Astrocyte (in vitro differentiated cells and primary cell): ENCODE measurements at regions not wholly inside any gene's neighbourhood (a gene's known extent, or its start where the extent isn't known, plus 50 kb on each side); places are given as distances from the start of the nearest gene placed in this dataset.

Experiments used
- DNase-seq: peaks from one replicate; pipeline ENCODE4 v3.0.0-alpha.2; 2010; ENCODE audit warnings: low read depth
- FAIRE-seq: peaks from 2 replicates; lab custom pipeline; 2011; peaks lifted over from hg19 to GRCh38; lab: Jason Lieb, UNC
- H2AFZ ChIP-seq: 2 replicates; pipeline ENCODE4 v1.6.0; 2012; ENCODE audit warnings: low read depth, low read length, inconsistent platforms
- H3K27ac ChIP-seq: 2 replicates; pipeline ENCODE4 v1.5.1; 2011; ENCODE audit warnings: low read depth, low read length, inconsistent platforms
- H3K27me3 ChIP-seq: 2 replicates; pipeline ENCODE4 v1.6.0; 2011; ENCODE audit warnings: low read length, inconsistent platforms; ENCODE audit not compliant: insufficient read depth
- H3K36me3 ChIP-seq: 2 replicates; pipeline ENCODE4 v1.5.1; 2011; ENCODE audit warnings: low read length, inconsistent platforms; ENCODE audit not compliant: insufficient read depth
- H3K4me1 ChIP-seq: 2 replicates; pipeline ENCODE4 v1.5.1; 2011; ENCODE audit warnings: low read length, inconsistent platforms; ENCODE audit not compliant: insufficient read depth
- H3K4me2 ChIP-seq: 2 replicates; pipeline ENCODE4 v1.6.0; 2012; ENCODE audit warnings: low read length, inconsistent platforms
- H3K4me3 ChIP-seq: 2 replicates; pipeline ENCODE4 v1.5.1; 2011; ENCODE audit warnings: low read depth, mild to moderate bottlenecking, low read length, inconsistent platforms; ENCODE audit not compliant: insufficient read depth
- H3K79me2 ChIP-seq: 2 replicates; pipeline ENCODE4 v1.6.0; 2012; ENCODE audit warnings: mild to moderate bottlenecking, low read length, inconsistent platforms; ENCODE audit not compliant: insufficient read depth
- H3K9ac ChIP-seq: 2 replicates; pipeline ENCODE4 v1.6.0; 2012; ENCODE audit warnings: mild to moderate bottlenecking, low read length, inconsistent platforms
- H3K9me3 ChIP-seq: 2 replicates; pipeline ENCODE4 v1.5.1; 2012; ENCODE audit warnings: low read depth, mild to moderate bottlenecking, low read length, inconsistent platforms; ENCODE audit not compliant: insufficient read depth
- H4K20me1 ChIP-seq: 2 replicates; pipeline ENCODE4 v1.6.0; 2012; ENCODE audit warnings: low read length, inconsistent platforms; ENCODE audit not compliant: insufficient read depth
- H3K27ac Mint-ChIP-seq: one replicate; pipeline ENCODE4 v1.8.0; 2021; ENCODE audit warnings: mild to moderate bottlenecking, mixed read lengths; ENCODE audit not compliant: unreplicated experiment
- H3K27me3 Mint-ChIP-seq: one replicate; pipeline ENCODE4 v1.8.0; 2021; ENCODE audit warnings: low read depth, mixed read lengths; ENCODE audit not compliant: unreplicated experiment
- H3K36me3 Mint-ChIP-seq: one replicate; pipeline ENCODE4 v1.8.0; 2021; ENCODE audit warnings: low read depth, mixed read lengths; ENCODE audit not compliant: unreplicated experiment
- H3K4me1 Mint-ChIP-seq: one replicate; pipeline ENCODE4 v1.8.0; 2021; ENCODE audit warnings: low read depth, mixed read lengths; ENCODE audit not compliant: unreplicated experiment
- H3K4me3 Mint-ChIP-seq: one replicate; pipeline ENCODE4 v1.8.0; 2021; ENCODE audit warnings: mild to moderate bottlenecking, moderate library complexity, mixed read lengths; ENCODE audit not compliant: unreplicated experiment
- H3K9me3 Mint-ChIP-seq: one replicate; pipeline ENCODE4 v1.8.0; 2021; ENCODE audit warnings: mild to moderate bottlenecking, mixed read lengths; ENCODE audit not compliant: unreplicated experiment
- EZH2 ChIP-seq: IDR thresholded peaks from 2 replicates; pipeline ENCODE4 v1.6.1; 2012; ENCODE audit warnings: mild to moderate bottlenecking, low read length, inconsistent platforms; ENCODE audit not compliant: insufficient read depth
- TF ChIP-seq, protein P1 (sequence below): IDR thresholded peaks from 2 replicates; pipeline ENCODE4 v1.5.1; 2011; ENCODE audit warnings: low read depth, mild to moderate bottlenecking, inconsistent platforms, low read length, moderate library complexity; ENCODE audit not compliant: insufficient read depth

DNA sequence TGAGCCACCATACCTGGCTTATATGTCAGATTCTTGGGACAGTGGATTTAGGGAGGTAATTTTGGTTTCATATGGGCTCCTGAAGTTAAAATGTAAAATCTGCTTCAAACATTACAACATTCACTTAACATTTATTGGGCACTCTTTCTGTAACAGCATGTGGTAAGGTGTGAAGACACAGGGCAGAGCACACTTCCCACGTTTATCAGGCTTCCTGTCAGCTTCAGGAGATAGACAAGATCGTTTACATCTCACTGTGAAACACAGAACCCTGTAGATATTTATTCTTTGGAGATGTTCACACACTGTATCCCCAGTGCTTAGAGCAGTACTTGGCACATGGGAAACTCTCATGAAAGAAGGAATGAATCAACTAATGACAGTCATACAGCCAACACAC lies 426.0 kb upstream of the RARB start:
- Histone ChIP-seq H4K20me1 (no peaks in the 10 kb centered on the region), H3K27ac (no peak overlapping the region), H3K4me1 (no peaks in the 10 kb centered on the region), H3K9ac (no peak overlapping the region), H3K4me2 (no peak overlapping the region), H3K9me3 (no peaks in the 10 kb centered on the region), H2AFZ (no peak overlapping the region), H3K4me3 (no peak overlapping the region), H3K36me3 (no peaks in the 10 kb centered on the region), H3K27me3 (no peaks in the 10 kb centered on the region), H3K79me2 (no peaks in the 10 kb centered on the region)
- Mint-ChIP-seq H3K4me1 (no peaks in the 10 kb centered on the region), H3K36me3 (no peaks in the 10 kb centered on the region), H3K4me3 (no peak overlapping the region), H3K9me3 (no peaks in the 10 kb centered on the region), H3K27me3 (no peaks in the 10 kb centered on the region), H3K27ac (no peak overlapping the region)
- DNase-seq (no peak), FAIRE-seq (no peak)
- no peak for TF ChIP-seq EZH2
- TF ChIP-seq, protein P1, sequence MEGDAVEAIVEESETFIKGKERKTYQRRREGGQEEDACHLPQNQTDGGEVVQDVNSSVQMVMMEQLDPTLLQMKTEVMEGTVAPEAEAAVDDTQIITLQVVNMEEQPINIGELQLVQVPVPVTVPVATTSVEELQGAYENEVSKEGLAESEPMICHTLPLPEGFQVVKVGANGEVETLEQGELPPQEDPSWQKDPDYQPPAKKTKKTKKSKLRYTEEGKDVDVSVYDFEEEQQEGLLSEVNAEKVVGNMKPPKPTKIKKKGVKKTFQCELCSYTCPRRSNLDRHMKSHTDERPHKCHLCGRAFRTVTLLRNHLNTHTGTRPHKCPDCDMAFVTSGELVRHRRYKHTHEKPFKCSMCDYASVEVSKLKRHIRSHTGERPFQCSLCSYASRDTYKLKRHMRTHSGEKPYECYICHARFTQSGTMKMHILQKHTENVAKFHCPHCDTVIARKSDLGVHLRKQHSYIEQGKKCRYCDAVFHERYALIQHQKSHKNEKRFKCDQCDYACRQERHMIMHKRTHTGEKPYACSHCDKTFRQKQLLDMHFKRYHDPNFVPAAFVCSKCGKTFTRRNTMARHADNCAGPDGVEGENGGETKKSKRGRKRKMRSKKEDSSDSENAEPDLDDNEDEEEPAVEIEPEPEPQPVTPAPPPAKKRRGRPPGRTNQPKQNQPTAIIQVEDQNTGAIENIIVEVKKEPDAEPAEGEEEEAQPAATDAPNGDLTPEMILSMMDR, result no peak

DNA sequence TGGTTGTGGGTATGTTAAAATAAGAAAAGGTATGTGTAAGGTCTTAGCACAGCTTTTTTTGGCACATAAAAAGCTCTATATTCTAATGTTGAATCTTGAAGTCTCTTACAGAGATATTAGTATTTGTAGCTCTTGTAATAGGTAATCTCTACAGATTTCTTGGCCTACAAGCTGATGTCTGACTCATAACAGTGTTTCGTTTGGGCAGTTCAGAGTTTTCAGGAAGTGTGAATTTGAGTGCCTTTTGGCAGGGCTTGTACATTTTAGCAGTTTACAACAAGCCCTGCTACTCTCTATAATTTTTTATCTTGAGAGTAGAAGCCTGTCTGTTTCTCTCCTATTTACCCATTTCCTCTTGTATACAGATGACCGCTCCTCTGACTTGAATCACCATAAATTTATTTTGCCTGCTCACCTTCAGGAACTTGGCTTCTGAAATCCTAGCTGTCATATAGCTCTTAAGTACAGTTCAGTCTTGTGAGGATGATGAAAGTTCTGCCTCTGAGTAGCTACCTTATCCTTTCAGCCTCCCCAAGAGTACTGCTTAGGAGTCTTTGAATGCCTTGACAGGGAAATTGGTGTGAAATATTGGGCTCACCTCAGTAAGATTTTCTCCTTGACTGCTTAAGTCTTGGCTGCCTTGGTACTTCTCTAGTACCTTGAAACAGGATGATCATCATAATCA lies 419.9 kb upstream of the RARB start:
- no peak overlapping the region for H3K27ac ChIP-seq
- DNase-seq, result peak; percentile 59

DNA sequence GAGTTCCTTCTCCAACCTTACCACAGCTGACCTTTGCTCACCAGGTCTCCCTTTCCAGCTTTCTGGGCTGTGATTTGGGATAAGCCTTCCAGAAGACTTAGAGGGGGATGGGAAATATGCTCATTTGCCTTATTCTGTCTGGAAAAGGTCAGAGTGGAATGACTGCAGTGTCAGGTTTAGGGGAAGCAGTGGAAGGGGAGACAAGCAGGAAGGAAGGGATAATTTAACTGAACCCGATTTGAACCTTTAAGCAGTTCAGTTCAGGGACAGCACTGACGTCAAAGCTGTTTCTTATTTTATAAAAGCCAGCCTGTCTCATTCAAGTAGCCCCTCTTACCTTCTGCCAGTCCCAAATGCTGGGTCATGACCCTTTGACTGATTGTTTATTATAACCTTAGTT lies 418.4 kb upstream of the RARB start:
- Histone ChIP-seq H3K79me2 (no peaks in the 10 kb centered on the region), H3K4me2 (no peak overlapping the region), H3K27me3 (no peaks in the 10 kb centered on the region), H2AFZ (no peak overlapping the region), H3K4me1 (no peaks in the 10 kb centered on the region), H3K9ac (no peak overlapping the region), H3K36me3 (no peaks in the 10 kb centered on the region), H3K4me3 (no peak overlapping the region), H4K20me1 (no peaks in the 10 kb centered on the region), H3K27ac (no peak overlapping the region), H3K9me3 (no peaks in the 10 kb centered on the region)
- TF ChIP-seq, protein P1, result no peak
- no peak for TF ChIP-seq EZH2
- no peak overlapping the region for H3K4me3 Mint-ChIP-seq
- H3K27ac Mint-ChIP-seq, result no peak overlapping the region
- no peaks in the 10 kb centered on the region for H3K36me3 Mint-ChIP-seq
- DNase-seq (no peak), FAIRE-seq (no peak)
- H3K27me3 Mint-ChIP-seq, result no peaks in the 10 kb centered on the region
- peaks cover 12% of the 10 kb centered on the region for H3K4me1 Mint-ChIP-seq
- no peaks in the 10 kb centered on the region for H3K9me3 Mint-ChIP-seq

More for the DNA sequence above, 419.9 kb upstream of the RARB start:
- no peak overlapping the region for H2AFZ ChIP-seq
- H3K4me1 Mint-ChIP-seq, result peaks cover 12% of the 10 kb centered on the region
- no peak overlapping the region for H3K4me3 ChIP-seq
- H3K4me3 Mint-ChIP-seq, result no peak overlapping the region
- H3K9me3 Mint-ChIP-seq, result no peaks in the 10 kb centered on the region
- H3K36me3 ChIP-seq, result no peaks in the 10 kb centered on the region
- H3K27me3 ChIP-seq, result no peaks in the 10 kb centered on the region
- no peaks in the 10 kb centered on the region for H3K4me1 ChIP-seq
- no peaks in the 10 kb centered on the region for H4K20me1 ChIP-seq
- no peaks in the 10 kb centered on the region for H3K9me3 ChIP-seq
- FAIRE-seq, result peak; percentile 32
- TF ChIP-seq, protein P1, result no peak
- TF ChIP-seq EZH2, result no peak
- no peak overlapping the region for H3K27ac Mint-ChIP-seq
- no peaks in the 10 kb centered on the region for H3K36me3 Mint-ChIP-seq
- no peak overlapping the region for H3K9ac ChIP-seq
- no peaks in the 10 kb centered on the region for H3K79me2 ChIP-seq
- H3K27me3 Mint-ChIP-seq, result no peaks in the 10 kb centered on the region
- no peak overlapping the region for H3K4me2 ChIP-seq
